Lower leg skin (tissue), 4 donors: ENCODE measurements at regions not wholly inside any gene's neighbourhood (a gene's known extent, or its start where the extent isn't known, plus 50 kb on each side); places are given as distances from the start of the nearest gene placed in this dataset.

Experiments used
- DNase-seq, 2 donors: peaks; one replicate each; pipeline ENCODE4 v3.0.0-alpha.2; 2019; ENCODE audit warnings: low spot score in 2 of 2
- H3K4me3 ChIP-seq: fragments of 200-600 bp; sonication (generic); 2 replicates; pipeline ENCODE4 v1.5.1; 2017; ENCODE audit warnings: mild to moderate bottlenecking, low read depth; ENCODE audit not compliant: poor library complexity, severe bottlenecking
- CTCF ChIP-seq, 3 donors: fragments of 450-650 bp; IDR thresholded peaks; one replicate each; pipeline ENCODE4 v1.5.1; 2016; ENCODE audit warnings: antibody characterized with exemption in 3 of 3, mild to moderate bottlenecking in 3 of 3, moderate library complexity in 2 of 3
- POLR2A ChIP-seq, 2 donors: fragments of 450-650 bp; IDR thresholded peaks; one replicate each; pipeline ENCODE4 v1.6.1; 2016 to 2017; ENCODE audit warnings: antibody characterized with exemption in 2 of 2, mild to moderate bottlenecking in 1 of 2, moderate library complexity in 1 of 2
- WGBS, 2 donors: methylation state at CpG; one replicate each; pipeline ENCODE4 v1.1.5; 2018; 5-methylcytosine and 5-hydroxymethylcytosine counted together
- intact Hi-C: fragments of 100-400 bp; cut with DNase I; formaldehyde crosslinking; loops from one replicate; pipeline ENCODE4 v1.15.0; 2023; ENCODE audit warnings: low total_unique reads

GRCh38 chr7:142327628-142328405 lies 70.0 kb upstream of the PRSS58 start:
- DNase-seq, result no peak
- no peak overlapping the region for H3K4me3 ChIP-seq
- no peak for TF ChIP-seq POLR2A (IDR thresholded peaks at IDR 0.05)
- TF ChIP-seq CTCF (IDR thresholded peaks at IDR 0.05), result no peak
- intact Hi-C loops, result no loop called here
- WGBS, 2 donors, result 58% methylated on average over 11 of the region's 11 CpGs

- WGBS, 2 donors, result 3 to 5% methylated on average over 4 of the region's 4 CpGs
- no peak overlapping the region for H3K4me3 ChIP-seq
- TF ChIP-seq POLR2A (IDR thresholded peaks at IDR 0.05), result no peak
- TF ChIP-seq CTCF (IDR thresholded peaks at IDR 0.05), result no peak
- intact Hi-C loops, result no loop called here
- DNase-seq, result no peak
Measured at GRCh38 chr7:142323706-142324105, 65.8 kb upstream of the PRSS58 start.

- 82 to 87% methylated on average over 7 of the region's 7 CpGs for WGBS, 2 donors
- no peak overlapping the region for H3K4me3 ChIP-seq
- intact Hi-C loops, result no loop called here
- DNase-seq, result no peak
- no peak for TF ChIP-seq CTCF (IDR thresholded peaks at IDR 0.05)
- no peak for TF ChIP-seq POLR2A (IDR thresholded peaks at IDR 0.05)
Measured at GRCh38 chr7:142321391-142321790, 63.5 kb upstream of the PRSS58 start.

- H3K4me3 ChIP-seq, result no peak overlapping the region
- no peak for DNase-seq
- intact Hi-C loops, result no loop called here
- WGBS, 2 donors, result 79 to 96% methylated on average over 2 of the region's 2 CpGs
- TF ChIP-seq POLR2A (IDR thresholded peaks at IDR 0.05) (no peak), CTCF (IDR thresholded peaks at IDR 0.05) (no peak)
Measured at GRCh38 chr7:142320883-142321282, 63.0 kb upstream of the PRSS58 start.

GRCh38 chr7:142319970-142320369 lies 62.1 kb upstream of the PRSS58 start:
- 28 to 39% methylated on average over 3 of the region's 3 CpGs for WGBS, 2 donors
- intact Hi-C loops, result no loop called here
- TF ChIP-seq POLR2A (IDR thresholded peaks at IDR 0.05), result no peak
- TF ChIP-seq CTCF (IDR thresholded peaks at IDR 0.05), result no peak
- no peak overlapping the region for H3K4me3 ChIP-seq
- no peak for DNase-seq

GRCh38 chr7:142314281-142314680 lies 56.4 kb upstream of the PRSS58 start:
- no peak for DNase-seq
- TF ChIP-seq POLR2A (IDR thresholded peaks at IDR 0.05) (no peak), CTCF (IDR thresholded peaks at IDR 0.05) (no peak)
- intact Hi-C loops, result no loop called here
- no peak overlapping the region for H3K4me3 ChIP-seq
